SK-N-SH treated with all-trans-retinoic acid at 6 μM for 48 hours (cell line): ENCODE measurements at regions not wholly inside any gene's neighbourhood (a gene's known extent, or its start where the extent isn't known, plus 50 kb on each side); places are given as distances from the start of the nearest gene placed in this dataset.

Source experiments
- RARB ChIP-seq: fragments of 250-450 bp; sonication (Bioruptor Pico); IDR thresholded peaks from 2 replicates; pipeline ENCODE4 v1.8.0; 2021; ENCODE audit warnings: mild to moderate bottlenecking, moderate library complexity
- ZFP3 ChIP-seq: fragments of 250-450 bp; sonication (Bioruptor Pico); IDR thresholded peaks from 2 replicates; pipeline ENCODE4 v1.5.0; 2020; ENCODE audit warnings: mild to moderate bottlenecking, moderate library complexity
- TF ChIP-seq, protein P1 (sequence below): fragments of 250-450 bp; sonication (Bioruptor Pico); IDR thresholded peaks from 2 replicates; pipeline ENCODE4 v1.5.1; 2021; ENCODE audit warnings: mild to moderate bottlenecking, moderate library complexity

DNA sequence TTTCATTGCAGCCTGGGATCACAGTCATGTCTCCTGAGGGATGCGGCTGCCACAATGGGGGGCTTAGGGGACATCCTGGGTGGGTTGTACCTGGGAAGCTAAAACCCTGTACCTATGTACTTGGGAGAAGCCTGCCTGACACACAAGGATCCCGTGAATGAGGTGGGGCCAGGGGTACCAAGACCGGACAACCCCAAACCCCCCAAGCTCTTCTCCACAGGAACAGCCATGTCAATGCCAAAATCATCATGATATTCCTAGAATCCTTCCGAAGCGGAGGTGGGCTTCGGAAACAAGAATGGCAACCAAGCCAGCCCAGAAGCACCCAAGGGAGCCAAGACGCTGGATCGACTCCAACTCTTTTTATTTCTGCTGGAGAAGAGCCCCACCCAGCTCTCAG lies 260.3 kb upstream of the TCERG1L start:
- TF ChIP-seq, protein P1, sequence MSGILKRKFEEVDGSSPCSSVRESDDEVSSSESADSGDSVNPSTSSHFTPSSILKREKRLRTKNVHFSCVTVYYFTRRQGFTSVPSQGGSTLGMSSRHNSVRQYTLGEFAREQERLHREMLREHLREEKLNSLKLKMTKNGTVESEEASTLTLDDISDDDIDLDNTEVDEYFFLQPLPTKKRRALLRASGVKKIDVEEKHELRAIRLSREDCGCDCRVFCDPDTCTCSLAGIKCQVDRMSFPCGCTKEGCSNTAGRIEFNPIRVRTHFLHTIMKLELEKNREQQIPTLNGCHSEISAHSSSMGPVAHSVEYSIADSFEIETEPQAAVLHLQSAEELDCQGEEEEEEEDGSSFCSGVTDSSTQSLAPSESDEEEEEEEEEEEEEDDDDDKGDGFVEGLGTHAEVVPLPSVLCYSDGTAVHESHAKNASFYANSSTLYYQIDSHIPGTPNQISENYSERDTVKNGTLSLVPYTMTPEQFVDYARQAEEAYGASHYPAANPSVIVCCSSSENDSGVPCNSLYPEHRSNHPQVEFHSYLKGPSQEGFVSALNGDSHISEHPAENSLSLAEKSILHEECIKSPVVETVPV = no peak
- no peak for TF ChIP-seq ZFP3 (CRISPR knock-in tag)
- TF ChIP-seq RARB (CRISPR knock-in tag) = no peak
